C4-2B (cell line): ENCODE measurements at regions not wholly inside any gene's neighbourhood (a gene's known extent, or its start where the extent isn't known, plus 50 kb on each side); places are given as distances from the start of the nearest gene placed in this dataset.

Experiments
- CTCF ChIP-seq: fragments of 450-650 bp; conservative IDR thresholded peaks from 2 replicates; pipeline ENCODE4 v1.5.1; 2017; ENCODE audit warnings: mild to moderate bottlenecking
- ZFX ChIP-seq: fragments of 450-650 bp; IDR thresholded peaks from 2 replicates; pipeline ENCODE4 v1.6.1; 2017

GRCh38 chr9:135188681-135189151 lies 101.2 kb downstream of the OLFM1 start:
- no peak for TF ChIP-seq CTCF
- TF ChIP-seq ZFX: no peak
